ENCODE measurements at regions not wholly inside any gene's neighbourhood (a gene's known extent, or its start where the extent isn't known, plus 50 kb on each side); places are given as distances from the start of the nearest gene placed in this dataset.

DNA sequence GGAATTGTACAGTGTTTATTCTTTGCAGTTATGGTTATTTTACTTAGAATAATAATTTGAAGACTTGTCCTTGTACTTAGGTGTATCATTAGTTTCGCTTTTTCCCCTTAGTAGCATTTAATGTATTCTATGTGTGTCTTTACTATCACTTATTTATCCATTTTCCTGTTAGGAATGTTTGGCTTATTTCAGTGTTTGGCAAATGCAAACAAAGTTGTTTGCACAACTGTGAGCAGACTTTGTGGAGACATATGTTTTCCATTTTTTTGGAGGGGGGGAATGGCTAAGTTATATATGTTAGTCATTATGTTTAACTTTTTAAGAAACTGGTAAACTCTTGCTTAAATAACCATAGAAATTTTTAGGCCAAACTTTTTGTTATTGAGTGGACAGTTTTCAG is 447.7 kb downstream of the SOX11 start:
- TF ChIP-seq, protein P1, sequence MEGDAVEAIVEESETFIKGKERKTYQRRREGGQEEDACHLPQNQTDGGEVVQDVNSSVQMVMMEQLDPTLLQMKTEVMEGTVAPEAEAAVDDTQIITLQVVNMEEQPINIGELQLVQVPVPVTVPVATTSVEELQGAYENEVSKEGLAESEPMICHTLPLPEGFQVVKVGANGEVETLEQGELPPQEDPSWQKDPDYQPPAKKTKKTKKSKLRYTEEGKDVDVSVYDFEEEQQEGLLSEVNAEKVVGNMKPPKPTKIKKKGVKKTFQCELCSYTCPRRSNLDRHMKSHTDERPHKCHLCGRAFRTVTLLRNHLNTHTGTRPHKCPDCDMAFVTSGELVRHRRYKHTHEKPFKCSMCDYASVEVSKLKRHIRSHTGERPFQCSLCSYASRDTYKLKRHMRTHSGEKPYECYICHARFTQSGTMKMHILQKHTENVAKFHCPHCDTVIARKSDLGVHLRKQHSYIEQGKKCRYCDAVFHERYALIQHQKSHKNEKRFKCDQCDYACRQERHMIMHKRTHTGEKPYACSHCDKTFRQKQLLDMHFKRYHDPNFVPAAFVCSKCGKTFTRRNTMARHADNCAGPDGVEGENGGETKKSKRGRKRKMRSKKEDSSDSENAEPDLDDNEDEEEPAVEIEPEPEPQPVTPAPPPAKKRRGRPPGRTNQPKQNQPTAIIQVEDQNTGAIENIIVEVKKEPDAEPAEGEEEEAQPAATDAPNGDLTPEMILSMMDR (conservative IDR thresholded peaks at IDR 0.05; ENCODE audit: low read length): no peak
- no peak for TF ChIP-seq EZH2phosphoT487 (IDR thresholded peaks at IDR 0.05; ENCODE audit: borderline replicate concordance)

All from Loucy (cell line).